GM12865 (cell line): ENCODE measurements at regions not wholly inside any gene's neighbourhood (a gene's known extent, or its start where the extent isn't known, plus 50 kb on each side); places are given as distances from the start of the nearest gene placed in this dataset.

Experiments
- DNase-seq: peaks from one replicate; pipeline ENCODE4 v3.0.0; 2010; ENCODE audit warnings: low read depth
- H3K4me3 ChIP-seq: 2 replicates; pipeline ENCODE4 v1.5.1; 2011; ENCODE audit warnings: mild to moderate bottlenecking, low read depth, low read length, control low read depth
- CTCF ChIP-seq: IDR thresholded peaks from 2 replicates; pipeline ENCODE4 v1.5.1; 2011; ENCODE audit warnings: low read length, control low read depth, low read depth, inconsistent platforms; ENCODE audit not compliant: insufficient read depth; ENCODE audit errors: missing control alignments

GRCh38 chr3:106047221-106047620 lies 178.4 kb upstream of the CBLB start:
- H3K4me3 ChIP-seq: no peak overlapping the region
- TF ChIP-seq CTCF: no peak
- DNase-seq: no peak

GRCh38 chr3:106048946-106049481 lies 180.2 kb upstream of the CBLB start:
- TF ChIP-seq CTCF: no peak
- DNase-seq: no peak
- H3K4me3 ChIP-seq: no peak overlapping the region

- DNase-seq: no peak
- no peak overlapping the region for H3K4me3 ChIP-seq
- TF ChIP-seq CTCF: no peak
Measured at GRCh38 chr3:106049821-106050220, 181.0 kb upstream of the CBLB start.

- no peak for DNase-seq
- no peak overlapping the region for H3K4me3 ChIP-seq
- no peak for TF ChIP-seq CTCF
Measured at GRCh38 chr3:106056931-106057330, 188.1 kb upstream of the CBLB start.

GRCh38 chr3:106058475-106058874 lies 189.7 kb upstream of the CBLB start:
- H3K4me3 ChIP-seq: no peak overlapping the region
- no peak for TF ChIP-seq CTCF

GRCh38 chr3:106059953-106060517 lies 191.2 kb upstream of the CBLB start:
- DNase-seq: no peak
- TF ChIP-seq CTCF: no peak
- no peak overlapping the region for H3K4me3 ChIP-seq

More at GRCh38 chr3:106058475-106058874, 189.7 kb upstream of the CBLB start:
- DNase-seq: no peak

- no peak for TF ChIP-seq CTCF
- no peak for DNase-seq
Measured at GRCh38 chr3:106063909-106064308, 195.1 kb upstream of the CBLB start.

More at GRCh38 chr3:106063909-106064308, 195.1 kb upstream of the CBLB start:
- H3K4me3 ChIP-seq: no peak overlapping the region
